HG03135 (cell line): ENCODE measurements at regions not wholly inside any gene's neighbourhood (a gene's known extent, or its start where the extent isn't known, plus 50 kb on each side); places are given as distances from the start of the nearest gene placed in this dataset.
"Not testable (repeated sequence)": the region's sequence is repeated elsewhere in the genome, so short reads cannot be mapped to it uniquely, and the experiment has no call there.

ENCODE experiments used
- ATAC-seq: cut with Tn5 transposase; IDR thresholded peaks from one replicate; pipeline ENCODE4 v1.9.1; 2021; ENCODE audit warnings: mild to moderate bottlenecking, moderate library complexity; ENCODE audit not compliant: unreplicated experiment

- not testable (repeated sequence) for ATAC-seq
These were observed 242.5 kb downstream of the CYLC2 start for GRCh38 chr9:103237571-103238109.

- no peak for ATAC-seq
These were observed 246.9 kb downstream of the CYLC2 start for GRCh38 chr9:103242025-103242424.

- no peak for ATAC-seq
These were observed 247.4 kb downstream of the CYLC2 start for GRCh38 chr9:103242486-103242885.

- no peak for ATAC-seq
These were observed 248.4 kb downstream of the CYLC2 start for GRCh38 chr9:103243553-103243952.

GRCh38 chr9:103245369-103245768 is 250.2 kb downstream of the CYLC2 start:
- no peak for ATAC-seq

GRCh38 chr9:103261951-103262350 is 266.8 kb downstream of the CYLC2 start:
- no peak for ATAC-seq

GRCh38 chr9:103266064-103266463 is 270.9 kb downstream of the CYLC2 start:
- no peak for ATAC-seq

GRCh38 chr9:103277240-103277639 is 282.1 kb downstream of the CYLC2 start:
- no peak for ATAC-seq

- ATAC-seq, result no peak
These were observed 286.0 kb downstream of the CYLC2 start for GRCh38 chr9:103281126-103281525.

GRCh38 chr9:103287361-103287760 is 292.2 kb downstream of the CYLC2 start:
- ATAC-seq, result no peak

- no peak for ATAC-seq
These were observed 301.1 kb downstream of the CYLC2 start for GRCh38 chr9:103296189-103296588.

- ATAC-seq, result no peak
These were observed 305.9 kb downstream of the CYLC2 start for GRCh38 chr9:103301051-103301450.

GRCh38 chr9:103304797-103305196 is 309.7 kb downstream of the CYLC2 start:
- ATAC-seq, result no peak

GRCh38 chr9:103319979-103320378 is 324.8 kb downstream of the CYLC2 start:
- ATAC-seq, result no peak

GRCh38 chr9:103323699-103324098 is 328.6 kb downstream of the CYLC2 start:
- no peak for ATAC-seq

GRCh38 chr9:103335461-103335860 is 340.3 kb downstream of the CYLC2 start:
- no peak for ATAC-seq

- no peak for ATAC-seq
These were observed 359.9 kb downstream of the CYLC2 start for GRCh38 chr9:103355000-103355399.

GRCh38 chr9:103357980-103358379 is 362.8 kb downstream of the CYLC2 start:
- not testable (repeated sequence) for ATAC-seq

- ATAC-seq, result no peak
These were observed 366.8 kb downstream of the CYLC2 start for GRCh38 chr9:103361906-103362305.

GRCh38 chr9:103362986-103363385 is 367.9 kb downstream of the CYLC2 start:
- no peak for ATAC-seq

GRCh38 chr9:103364753-103365152 is 369.6 kb downstream of the CYLC2 start:
- ATAC-seq, result no peak

- no peak for ATAC-seq
These were observed 376.0 kb downstream of the CYLC2 start for GRCh38 chr9:103371152-103371551.

- no peak for ATAC-seq
These were observed 377.7 kb downstream of the CYLC2 start for GRCh38 chr9:103372828-103373227.
